GM23338 (cell line): ENCODE measurements at regions not wholly inside any gene's neighbourhood (a gene's known extent, or its start where the extent isn't known, plus 50 kb on each side); places are given as distances from the start of the nearest gene placed in this dataset.

Experiments used
- CREB1 ChIP-seq: fragments of 250-450 bp; sonication (Bioruptor Pico); IDR thresholded peaks from 2 replicates; pipeline ENCODE4 v1.5.0; 2020; ENCODE audit warnings: low read depth, mild to moderate bottlenecking, moderate library complexity
- EZH2 ChIP-seq: fragments of 200-600 bp; sonication (generic); IDR thresholded peaks from one replicate; pipeline ENCODE4 v1.8.0; 2017; ENCODE audit warnings: antibody characterized with exemption, mild to moderate bottlenecking, low read depth; ENCODE audit not compliant: unreplicated experiment
- EZH2phosphoT487 ChIP-seq: fragments of 200-600 bp; sonication (generic); IDR thresholded peaks from one replicate; pipeline ENCODE4 v1.8.1; 2018; ENCODE audit warnings: antibody characterized with exemption; ENCODE audit not compliant: unreplicated experiment
- JUNB ChIP-seq: IDR thresholded peaks from one replicate; pipeline ENCODE4 v1.6.1; 2016; ENCODE audit warnings: antibody characterized with exemption; ENCODE audit not compliant: unreplicated experiment
- POLR2AphosphoS5 ChIP-seq: IDR thresholded peaks from 2 replicates; pipeline ENCODE4 v1.6.1; 2016; ENCODE audit warnings: antibody characterized with exemption, low read depth
- STAT1 ChIP-seq: IDR thresholded peaks from one replicate; pipeline ENCODE4 v1.6.1; 2016; ENCODE audit warnings: antibody characterized with exemption; ENCODE audit not compliant: unreplicated experiment
- ZNF114 ChIP-seq: fragments of 250-450 bp; sonication (Bioruptor Pico); IDR thresholded peaks from 2 replicates; pipeline ENCODE4 v1.5.0; 2020; ENCODE audit warnings: mild to moderate bottlenecking, moderate library complexity
- ZNF331 ChIP-seq: fragments of 250-450 bp; sonication (Bioruptor Pico); IDR thresholded peaks from 2 replicates; pipeline ENCODE4 v1.5.0; 2020; ENCODE audit warnings: low read depth, mild to moderate bottlenecking, moderate library complexity
- TF ChIP-seq, protein P1 (sequence below), 2 experiments: fragments of 200-600 bp in 1 of 2; sonication (generic) in 1 of 2; conservative IDR thresholded peaks; 2 replicates each; pipeline versions ENCODE4 v1.5.1 to v1.6.1; 2016 to 2017; ENCODE audit warnings: antibody characterized with exemption in 2 of 2, low read depth in 2 of 2, mild to moderate bottlenecking in 2 of 2, moderate library complexity in 1 of 2
- TF ChIP-seq, protein P2 (sequence below): IDR thresholded peaks from one replicate; pipeline ENCODE4 v1.6.1; 2018; ENCODE audit warnings: antibody characterized with exemption; ENCODE audit not compliant: unreplicated experiment

DNA sequence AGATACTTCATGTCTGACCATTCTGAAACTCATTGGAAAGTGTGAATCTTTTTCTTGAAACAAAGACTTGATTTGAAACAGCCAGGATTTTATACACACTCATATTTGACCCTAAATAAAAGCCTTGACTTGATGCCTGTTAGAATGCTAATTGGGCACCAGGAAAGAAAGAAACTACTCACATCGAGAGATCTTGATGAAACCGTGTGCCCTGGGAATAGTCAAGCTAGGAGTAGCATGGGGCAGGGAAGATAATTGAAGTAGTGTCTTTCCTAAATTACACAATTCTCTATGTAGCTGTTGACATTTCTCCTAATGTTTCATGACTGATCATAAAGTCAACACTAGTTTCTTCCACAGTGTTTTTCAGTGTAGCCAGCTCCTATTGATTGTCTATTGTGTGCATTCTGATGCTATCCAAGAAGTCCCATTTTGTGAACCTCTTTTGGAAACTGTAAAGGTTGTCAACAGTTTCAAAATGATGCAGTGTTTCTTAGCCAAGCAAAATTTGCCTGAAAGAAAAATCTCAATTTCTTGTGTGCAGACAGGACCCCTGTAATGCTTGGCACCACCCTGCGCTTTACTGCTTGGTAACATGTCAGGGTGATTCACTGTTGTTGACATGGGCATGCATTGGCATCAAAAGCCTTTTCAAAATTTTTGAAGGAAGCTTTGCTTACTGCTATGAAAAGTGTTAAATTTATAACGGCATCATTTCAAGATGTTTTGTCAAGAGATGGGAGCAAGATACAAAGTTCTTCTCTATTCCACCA is 52.5 kb upstream of the OTOL1 start:
- TF ChIP-seq, protein P1, sequence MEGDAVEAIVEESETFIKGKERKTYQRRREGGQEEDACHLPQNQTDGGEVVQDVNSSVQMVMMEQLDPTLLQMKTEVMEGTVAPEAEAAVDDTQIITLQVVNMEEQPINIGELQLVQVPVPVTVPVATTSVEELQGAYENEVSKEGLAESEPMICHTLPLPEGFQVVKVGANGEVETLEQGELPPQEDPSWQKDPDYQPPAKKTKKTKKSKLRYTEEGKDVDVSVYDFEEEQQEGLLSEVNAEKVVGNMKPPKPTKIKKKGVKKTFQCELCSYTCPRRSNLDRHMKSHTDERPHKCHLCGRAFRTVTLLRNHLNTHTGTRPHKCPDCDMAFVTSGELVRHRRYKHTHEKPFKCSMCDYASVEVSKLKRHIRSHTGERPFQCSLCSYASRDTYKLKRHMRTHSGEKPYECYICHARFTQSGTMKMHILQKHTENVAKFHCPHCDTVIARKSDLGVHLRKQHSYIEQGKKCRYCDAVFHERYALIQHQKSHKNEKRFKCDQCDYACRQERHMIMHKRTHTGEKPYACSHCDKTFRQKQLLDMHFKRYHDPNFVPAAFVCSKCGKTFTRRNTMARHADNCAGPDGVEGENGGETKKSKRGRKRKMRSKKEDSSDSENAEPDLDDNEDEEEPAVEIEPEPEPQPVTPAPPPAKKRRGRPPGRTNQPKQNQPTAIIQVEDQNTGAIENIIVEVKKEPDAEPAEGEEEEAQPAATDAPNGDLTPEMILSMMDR (conservative IDR thresholded peaks at IDR 0.05; ENCODE audit: low read depth in 2 of 2), result no peak
- TF ChIP-seq CREB1 (CRISPR knock-in tag) (no peak), EZH2 (no peak), EZH2phosphoT487 (no peak), POLR2AphosphoS5 (no peak), ZNF331 (CRISPR knock-in tag) (no peak), STAT1 (no peak), ZNF114 (no peak), JUNB (no peak)
- TF ChIP-seq, protein P2, sequence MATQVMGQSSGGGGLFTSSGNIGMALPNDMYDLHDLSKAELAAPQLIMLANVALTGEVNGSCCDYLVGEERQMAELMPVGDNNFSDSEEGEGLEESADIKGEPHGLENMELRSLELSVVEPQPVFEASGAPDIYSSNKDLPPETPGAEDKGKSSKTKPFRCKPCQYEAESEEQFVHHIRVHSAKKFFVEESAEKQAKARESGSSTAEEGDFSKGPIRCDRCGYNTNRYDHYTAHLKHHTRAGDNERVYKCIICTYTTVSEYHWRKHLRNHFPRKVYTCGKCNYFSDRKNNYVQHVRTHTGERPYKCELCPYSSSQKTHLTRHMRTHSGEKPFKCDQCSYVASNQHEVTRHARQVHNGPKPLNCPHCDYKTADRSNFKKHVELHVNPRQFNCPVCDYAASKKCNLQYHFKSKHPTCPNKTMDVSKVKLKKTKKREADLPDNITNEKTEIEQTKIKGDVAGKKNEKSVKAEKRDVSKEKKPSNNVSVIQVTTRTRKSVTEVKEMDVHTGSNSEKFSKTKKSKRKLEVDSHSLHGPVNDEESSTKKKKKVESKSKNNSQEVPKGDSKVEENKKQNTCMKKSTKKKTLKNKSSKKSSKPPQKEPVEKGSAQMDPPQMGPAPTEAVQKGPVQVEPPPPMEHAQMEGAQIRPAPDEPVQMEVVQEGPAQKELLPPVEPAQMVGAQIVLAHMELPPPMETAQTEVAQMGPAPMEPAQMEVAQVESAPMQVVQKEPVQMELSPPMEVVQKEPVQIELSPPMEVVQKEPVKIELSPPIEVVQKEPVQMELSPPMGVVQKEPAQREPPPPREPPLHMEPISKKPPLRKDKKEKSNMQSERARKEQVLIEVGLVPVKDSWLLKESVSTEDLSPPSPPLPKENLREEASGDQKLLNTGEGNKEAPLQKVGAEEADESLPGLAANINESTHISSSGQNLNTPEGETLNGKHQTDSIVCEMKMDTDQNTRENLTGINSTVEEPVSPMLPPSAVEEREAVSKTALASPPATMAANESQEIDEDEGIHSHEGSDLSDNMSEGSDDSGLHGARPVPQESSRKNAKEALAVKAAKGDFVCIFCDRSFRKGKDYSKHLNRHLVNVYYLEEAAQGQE, result no peak
